H1 (cell line): ENCODE measurements at regions not wholly inside any gene's neighbourhood (a gene's known extent, or its start where the extent isn't known, plus 50 kb on each side); places are given as distances from the start of the nearest gene placed in this dataset.

ENCODE experiments used
- CTCF ChIA-PET: fragments of 300-600 bp; sonication (Branson Sonifier 250); formaldehyde crosslinking; loops from one replicate; lab custom pipeline; 2021; ENCODE audit not compliant: partially characterized antibody; lab: Charles Lee
- POLR2A ChIA-PET: fragments of 300-600 bp; sonication (Branson Sonifier 250); formaldehyde crosslinking; loops from one replicate; lab custom pipeline; 2021; ENCODE audit warnings: inconsistent platforms; ENCODE audit not compliant: partially characterized antibody; lab: Charles Lee
- DNase-seq, 2 experiments: peaks; one replicate each; pipeline versions ENCODE4 v3.0.0 to v3.0.0-alpha.2; 2010 to 2022; ENCODE audit warnings: low spot score in 2 of 2, low read depth in 1 of 2, mixed read lengths in 1 of 2
- FAIRE-seq: peaks from 2 replicates; lab custom pipeline; 2011; peaks lifted over from hg19 to GRCh38; lab: Jason Lieb, UNC
- H2AFZ ChIP-seq: 2 replicates; pipeline ENCODE4 v1.8.1; 2012; ENCODE audit warnings: low read length, inconsistent platforms
- H2AK5ac ChIP-seq: 2 replicates; pipeline ENCODE4 v1.6.1; 2013; ENCODE audit warnings: low read depth, low read length
- H2BK120ac ChIP-seq: replicated peaks from 2 replicates; pipeline ENCODE3; 2013; ENCODE audit warnings: low read depth, low read length, inconsistent platforms
- H2BK12ac ChIP-seq: 2 replicates; pipeline ENCODE4 v1.6.1; 2013; ENCODE audit warnings: low read depth, low read length
- H2BK15ac ChIP-seq: 2 replicates; pipeline ENCODE4 v1.6.1; 2013; ENCODE audit warnings: low read length
- H2BK20ac ChIP-seq: 2 replicates; pipeline ENCODE4 v1.6.1; 2013; ENCODE audit warnings: low read length
- H2BK5ac ChIP-seq: 2 replicates; pipeline ENCODE4 v1.6.1; 2013; ENCODE audit warnings: low read depth, low read length
- H3K14ac ChIP-seq: 2 replicates; pipeline ENCODE4 v1.6.1; 2013; ENCODE audit warnings: inconsistent platforms; ENCODE audit not compliant: insufficient read length
- H3K18ac ChIP-seq: 2 replicates; pipeline ENCODE4 v1.6.1; 2013; ENCODE audit warnings: low read length; ENCODE audit errors: extremely low read depth
- H3K23ac ChIP-seq: 2 replicates; pipeline ENCODE4 v1.6.1; 2013; ENCODE audit warnings: inconsistent platforms; ENCODE audit not compliant: insufficient read length
- H3K23me2 ChIP-seq: 2 replicates; pipeline ENCODE4 v1.6.1; 2013; ENCODE audit warnings: low read depth, low read length
- H3K27ac ChIP-seq: 2 replicates; pipeline ENCODE4 v1.6.1; 2011; ENCODE audit warnings: low read depth, low read length, inconsistent platforms
- H3K27me3 ChIP-seq, 4 experiments: replicated peaks in 1 of 4; 1 replicate in 1 of 4; 2 replicates in 3 of 4; pipeline versions ENCODE4 v1.6.1 to v1.8.1; 2011 to 2013; ENCODE audit warnings: low read length in 3 of 4, mild to moderate bottlenecking in 3 of 4, inconsistent platforms in 2 of 4, mixed read lengths in 2 of 4, moderate library complexity in 1 of 4; ENCODE audit not compliant: control insufficient read depth in 3 of 4, insufficient read depth in 3 of 4; ENCODE audit errors: extremely low read depth in 1 of 4
- H3K36me3 ChIP-seq, 4 experiments: 2 replicates each; pipeline versions ENCODE4 v1.6.1 to v1.8.1; 2011 to 2013; ENCODE audit warnings: mild to moderate bottlenecking in 4 of 4, low read length in 3 of 4, moderate library complexity in 2 of 4, control low read depth in 1 of 4, inconsistent platforms in 1 of 4; ENCODE audit not compliant: insufficient read depth in 4 of 4, control insufficient read depth in 2 of 4
- H3K4ac ChIP-seq: replicated peaks from 2 replicates; pipeline ENCODE3; 2013; ENCODE audit warnings: low read length, low read depth, mixed read lengths, inconsistent platforms; ENCODE audit not compliant: insufficient read length
- H3K4me1 ChIP-seq, 4 experiments: replicated peaks in 1 of 4; 1 replicate in 1 of 4; 2 replicates in 3 of 4; pipeline versions ENCODE4 v1.6.1 to v1.8.1; 2011 to 2013; ENCODE audit warnings: low read length in 3 of 4, inconsistent platforms in 2 of 4, mixed read lengths in 1 of 4; ENCODE audit not compliant: insufficient read depth in 4 of 4, control insufficient read depth in 3 of 4
- H3K4me2 ChIP-seq, 2 experiments: 2 replicates each; pipeline versions ENCODE4 v1.6.1 to v1.8.1; 2011 to 2013; ENCODE audit warnings: low read depth in 2 of 2, low read length in 2 of 2, control low read depth in 1 of 2, inconsistent platforms in 1 of 2, mild to moderate bottlenecking in 1 of 2; ENCODE audit not compliant: insufficient read depth in 1 of 2
- H3K4me3 ChIP-seq, 4 experiments: fragments of 200-600, 300-600 bp in 1 of 4; sonication (generic), shearing (Covaris generic), sonication (Bioruptor Twin) in 1 of 4; 2 replicates each; pipeline versions ENCODE4 v1.5.1 to v1.8.1; 2011 to 2016; ENCODE audit warnings: low read length in 4 of 4, low read depth in 3 of 4, control low read depth in 2 of 4, inconsistent platforms in 2 of 4, mild to moderate bottlenecking in 2 of 4, mixed read lengths in 1 of 4, moderate library complexity in 1 of 4; ENCODE audit not compliant: insufficient read depth in 2 of 4; ENCODE audit errors: extremely low read depth in 1 of 4
- H3K56ac ChIP-seq: replicated peaks from 2 replicates; pipeline ENCODE3; 2013; ENCODE audit warnings: low read depth, mild to moderate bottlenecking, mixed read lengths, low read length, inconsistent platforms; ENCODE audit not compliant: insufficient read length
- H3K79me1 ChIP-seq: 2 replicates; pipeline ENCODE4 v1.6.1; 2013; ENCODE audit warnings: low read depth, low read length, control low read depth
- H3K79me2 ChIP-seq, 2 experiments: 2 replicates each; pipeline versions ENCODE4 v1.6.1 to v1.8.1; 2012 to 2013; ENCODE audit warnings: low read length in 2 of 2, mild to moderate bottlenecking in 2 of 2, inconsistent platforms in 1 of 2; ENCODE audit not compliant: insufficient read depth in 2 of 2, control insufficient read depth in 1 of 2
- H3K9ac ChIP-seq, 4 experiments: replicated peaks in 1 of 4; 1 replicate in 1 of 4; 2 replicates in 3 of 4; pipeline versions ENCODE4 v1.6.1 to v1.8.1; 2011 to 2013; ENCODE audit warnings: low read depth in 3 of 4, low read length in 3 of 4, control low read depth in 2 of 4, mild to moderate bottlenecking in 2 of 4, moderate library complexity in 2 of 4, inconsistent platforms in 1 of 4; ENCODE audit errors: extremely low read depth in 1 of 4
- H3K9me3 ChIP-seq, 2 experiments: 2 replicates each; pipeline versions ENCODE4 v1.6.1 to v1.8.1; 2012 to 2013; ENCODE audit warnings: mild to moderate bottlenecking in 2 of 2, moderate library complexity in 2 of 2, control low read depth in 1 of 2, inconsistent platforms in 1 of 2, low read depth in 1 of 2, low read length in 1 of 2, mixed read lengths in 1 of 2; ENCODE audit not compliant: insufficient read depth in 2 of 2
- H4K20me1 ChIP-seq, 2 experiments: replicated peaks in 1 of 2; 2 replicates each; pipeline versions ENCODE3 to v1.8.1; 2011 to 2013; ENCODE audit warnings: inconsistent platforms in 2 of 2, low read length in 2 of 2, mild to moderate bottlenecking in 1 of 2; ENCODE audit not compliant: insufficient read depth in 2 of 2, control insufficient read depth in 1 of 2
- H4K5ac ChIP-seq: 2 replicates; pipeline ENCODE4 v1.6.1; 2013; ENCODE audit warnings: low read length, low read depth, mixed read lengths, inconsistent platforms; ENCODE audit not compliant: insufficient read length
- H4K8ac ChIP-seq: 2 replicates; pipeline ENCODE4 v1.8.0; 2013; ENCODE audit warnings: mild to moderate bottlenecking, moderate library complexity, low read length, inconsistent platforms; ENCODE audit not compliant: insufficient read depth; ENCODE audit errors: extremely low read depth
- H4K91ac ChIP-seq: replicated peaks from 2 replicates; pipeline ENCODE3; 2013; ENCODE audit warnings: low read length, mixed read lengths, inconsistent platforms; ENCODE audit not compliant: insufficient read length
- JUN ChIP-seq: IDR thresholded peaks from 2 replicates; pipeline ENCODE4 v1.6.1; 2011; ENCODE audit warnings: low read depth, mild to moderate bottlenecking, improper control_type of control experiment, low read length
- KDM4A ChIP-seq: IDR thresholded peaks from one replicate; pipeline ENCODE4 v1.7.1; 2012; ENCODE audit warnings: low read depth, mild to moderate bottlenecking, moderate library complexity, low read length, inconsistent platforms; ENCODE audit not compliant: severe bottlenecking
- KDM5A ChIP-seq: fragments of 200-600 bp; IDR thresholded peaks from 2 replicates; pipeline ENCODE4 v1.7.1; 2012; ENCODE audit warnings: mild to moderate bottlenecking, low read length, inconsistent platforms, mixed read lengths
- MAX ChIP-seq: IDR thresholded peaks from 2 replicates; pipeline ENCODE4 v1.6.1; 2012; ENCODE audit warnings: inconsistent platforms
- SIX5 ChIP-seq: IDR thresholded peaks from 2 replicates; pipeline ENCODE4 v1.6.1; 2011; ENCODE audit warnings: mild to moderate bottlenecking, low read depth, low read length
- SP1 ChIP-seq: IDR thresholded peaks from 2 replicates; pipeline ENCODE4 v1.6.1; 2011; ENCODE audit warnings: low read depth, low read length
- WGBS, 2 experiments: shearing (Covaris generic) in 1 of 2; methylation state at CpG; one replicate each; pipeline versions ENCODE4 v1.1.6 to v1.1.7; 2013 to 2015; ENCODE audit warnings: low lambda C conversion rate in 2 of 2, mixed read lengths in 2 of 2, inconsistent platforms in 1 of 2, low coverage in 1 of 2, missing lambda C conversion rate in 1 of 2; ENCODE audit not compliant: insufficient replicate concordance in 2 of 2, insufficient coverage in 1 of 2, insufficient read length in 1 of 2; ENCODE audit errors: extremely low coverage in 1 of 2, missing lambda C conversion rate in 1 of 2; 5-methylcytosine and 5-hydroxymethylcytosine counted together

GRCh38 chr5:126274076-126274762, 149.0 kb upstream of the GRAMD2B start:
- H2AK5ac ChIP-seq, result no peak overlapping the region
- WGBS, 2 experiments, result 93% methylated on average over 2 of the region's 2 CpGs; no CpG with 5 or more reads in 1 of the 2 experiments
- no peak overlapping the region for H3K4ac ChIP-seq
- no peak for TF ChIP-seq KDM4A
- TF ChIP-seq KDM5A, result no peak
- no peak for TF ChIP-seq SIX5
- no peak for TF ChIP-seq JUN
- TF ChIP-seq SP1, result no peak
- no peak for TF ChIP-seq MAX
- no peaks in the 10 kb centered on the region; the same call in 1 of the 2 replicates for H3K23me2 ChIP-seq
- H2BK20ac ChIP-seq, result no peak overlapping the region
- H3K4me2 ChIP-seq, result no peak overlapping the region
- H3K14ac ChIP-seq, result no peak overlapping the region
- no peak overlapping the region for H2BK120ac ChIP-seq
- no peak for FAIRE-seq
- H4K20me1 ChIP-seq, result no peaks in the 10 kb centered on the region
- DNase-seq, result no peak
- H2BK12ac ChIP-seq, result no peak overlapping the region
- POLR2A ChIA-PET, result no interaction called here
- H2BK15ac ChIP-seq, result no peak overlapping the region
- no peak overlapping the region for H3K9ac ChIP-seq
- H3K79me1 ChIP-seq, result no peaks in the 10 kb centered on the region
- H3K4me1 ChIP-seq, result no peaks in the 10 kb centered on the region
- no peaks in the 10 kb centered on the region for H3K9me3 ChIP-seq
- H4K8ac ChIP-seq, result no peak overlapping the region
- no peak overlapping the region for H3K18ac ChIP-seq
- H3K23ac ChIP-seq, result no peak overlapping the region
- no peak overlapping the region for H3K27ac ChIP-seq
- no peak overlapping the region for H2BK5ac ChIP-seq
- no peak overlapping the region for H2AFZ ChIP-seq
- H3K56ac ChIP-seq, result no peak overlapping the region
- H3K27me3 ChIP-seq, result no peaks in the 10 kb centered on the region
- no peak overlapping the region for H3K4me3 ChIP-seq
- no peak overlapping the region for H4K91ac ChIP-seq
- H3K36me3 ChIP-seq, result no peaks in the 10 kb centered on the region
- CTCF ChIA-PET, result interaction anchor here (1.0 to 1.2 kb wide), 2 partner anchors 172 to 265 kb away, joined by 4 read pairs; no protein-coding TSS in a partner anchor
- no peaks in the 10 kb centered on the region for H3K79me2 ChIP-seq
- H4K5ac ChIP-seq, result no peak overlapping the region
